ENCODE measurements at regions not wholly inside any gene's neighbourhood (a gene's known extent, or its start where the extent isn't known, plus 50 kb on each side); places are given as distances from the start of the nearest gene placed in this dataset.

GRCh38 chr6:25085756-25086155 is 150.0 kb upstream of the RIPOR2 start:
- no peaks in the 10 kb centered on the region for H3K27me3 ChIP-seq (ENCODE audit: control insufficient read depth, insufficient read depth, low read length, poor library complexity, severe bottlenecking)
- no CpG with 5 or more reads among the region's 1 CpG for WGBS, 2 experiments (ENCODE audit: insufficient coverage in 1 of 2, insufficient read length in 1 of 2)
- H3K9me3 ChIP-seq (ENCODE audit: control insufficient read depth, low read length): no peaks in the 10 kb centered on the region
- no peak for DNase-seq
- no peak for TF ChIP-seq CTCF (conservative IDR thresholded peaks at IDR 0.05)
- Mint-ChIP-seq H3K27ac (no peak overlapping the region), H3K9me3 (no peaks in the 10 kb centered on the region), H3K36me3 (ENCODE audit: low read depth) (no peaks in the 10 kb centered on the region), H3K4me1 (no peaks in the 10 kb centered on the region), H3K27me3 (ENCODE audit: insufficient read depth) (no peaks in the 10 kb centered on the region), H3K4me3 (no peak overlapping the region)
- no peaks in the 10 kb centered on the region for H3K4me1 ChIP-seq (ENCODE audit: control insufficient read depth, insufficient read depth, low read length)
- no peak overlapping the region for H3K27ac ChIP-seq (ENCODE audit: low read depth, low read length)
- no peak overlapping the region for H3K4me3 ChIP-seq (ENCODE audit: low read length)
- H3K9ac ChIP-seq (ENCODE audit: extremely low read depth, low read length, poor library complexity, severe bottlenecking): no peak overlapping the region
- H3K36me3 ChIP-seq (ENCODE audit: control insufficient read depth, insufficient read depth, low read length): no peaks in the 10 kb centered on the region

- Mint-ChIP-seq H3K4me3 (no peak overlapping the region), H3K36me3 (ENCODE audit: low read depth) (no peaks in the 10 kb centered on the region), H3K27ac (no peak overlapping the region), H3K9me3 (no peaks in the 10 kb centered on the region), H3K27me3 (ENCODE audit: insufficient read depth) (no peaks in the 10 kb centered on the region), H3K4me1 (no peaks in the 10 kb centered on the region)
- no peak overlapping the region for H3K9ac ChIP-seq (ENCODE audit: extremely low read depth, low read length, poor library complexity, severe bottlenecking)
- no peaks in the 10 kb centered on the region for H3K4me1 ChIP-seq (ENCODE audit: control insufficient read depth, insufficient read depth, low read length)
- H3K9me3 ChIP-seq (ENCODE audit: control insufficient read depth, low read length): no peaks in the 10 kb centered on the region
- TF ChIP-seq CTCF (conservative IDR thresholded peaks at IDR 0.05): no peak
- no peak overlapping the region for H3K4me3 ChIP-seq (ENCODE audit: low read length)
- H3K27ac ChIP-seq (ENCODE audit: low read depth, low read length): no peak overlapping the region
- peak; percentile 53 for DNase-seq
- no peaks in the 10 kb centered on the region for H3K36me3 ChIP-seq (ENCODE audit: control insufficient read depth, insufficient read depth, low read length)
- 89 to 98% methylated on average over 6 to 9 of the region's 9 CpGs for WGBS, 2 experiments (ENCODE audit: insufficient coverage in 1 of 2, insufficient read length in 1 of 2)
- H3K27me3 ChIP-seq (ENCODE audit: control insufficient read depth, insufficient read depth, low read length, poor library complexity, severe bottlenecking): no peaks in the 10 kb centered on the region
Observed at GRCh38 chr6:25086500-25087091, 150.8 kb upstream of the RIPOR2 start.

- H3K27ac ChIP-seq (ENCODE audit: low read depth, low read length): no peak overlapping the region
- no peak overlapping the region for H3K9ac ChIP-seq (ENCODE audit: extremely low read depth, low read length, poor library complexity, severe bottlenecking)
- 91 to 93% methylated on average over 4 of the region's 5 CpGs for WGBS, 2 experiments (ENCODE audit: insufficient coverage in 1 of 2, insufficient read length in 1 of 2)
- no peaks in the 10 kb centered on the region for H3K9me3 Mint-ChIP-seq
- no peaks in the 10 kb centered on the region for H3K27me3 ChIP-seq (ENCODE audit: control insufficient read depth, insufficient read depth, low read length, poor library complexity, severe bottlenecking)
- no peak overlapping the region for H3K4me3 Mint-ChIP-seq
- DNase-seq: no peak
- H3K27me3 Mint-ChIP-seq (ENCODE audit: insufficient read depth): no peaks in the 10 kb centered on the region
- no peaks in the 10 kb centered on the region for H3K36me3 Mint-ChIP-seq (ENCODE audit: low read depth)
- H3K4me3 ChIP-seq (ENCODE audit: low read length): no peak overlapping the region
- no peaks in the 10 kb centered on the region for H3K4me1 Mint-ChIP-seq
- no peak overlapping the region for H3K27ac Mint-ChIP-seq
- no peaks in the 10 kb centered on the region for H3K36me3 ChIP-seq (ENCODE audit: control insufficient read depth, insufficient read depth, low read length)
- no peaks in the 10 kb centered on the region for H3K4me1 ChIP-seq (ENCODE audit: control insufficient read depth, insufficient read depth, low read length)
- no peak for TF ChIP-seq CTCF (conservative IDR thresholded peaks at IDR 0.05)
- H3K9me3 ChIP-seq (ENCODE audit: control insufficient read depth, low read length): no peaks in the 10 kb centered on the region
Observed at GRCh38 chr6:25088513-25088912, 152.8 kb upstream of the RIPOR2 start.
